Vagina (tissue), 2 donors: ENCODE measurements at regions not wholly inside any gene's neighbourhood (a gene's known extent, or its start where the extent isn't known, plus 50 kb on each side); places are given as distances from the start of the nearest gene placed in this dataset.

Experiments used
- CTCF ChIP-seq, 3 experiments: fragments of 450-650 bp in 2 of 3; fragments of 200-600 bp in 1 of 3; sonication (generic) in 1 of 3; IDR thresholded peaks; one replicate each; pipeline ENCODE4 v1.5.1; 2017 to 2019; ENCODE audit warnings: antibody characterized with exemption in 3 of 3, mild to moderate bottlenecking in 2 of 3, moderate library complexity in 2 of 3
- POLR2A ChIP-seq, 2 donors: fragments of 450-650 bp; IDR thresholded peaks; one replicate each; pipeline ENCODE4 v1.6.1; 2017; ENCODE audit warnings: antibody characterized with exemption in 2 of 2, mild to moderate bottlenecking in 2 of 2, moderate library complexity in 2 of 2

- TF ChIP-seq CTCF (IDR thresholded peaks at IDR 0.05) (no peak), POLR2A (IDR thresholded peaks at IDR 0.05) (no peak)
Measured at GRCh38 chr4:158053801-158054200, 119.0 kb downstream of the GASK1B start.
